NCI-H2171 treated with DMSO at 0.1 percent for 48 hours (cell line): ENCODE measurements at regions not wholly inside any gene's neighbourhood (a gene's known extent, or its start where the extent isn't known, plus 50 kb on each side); places are given as distances from the start of the nearest gene placed in this dataset.
"Not testable (repeated sequence)": the region's sequence is repeated elsewhere in the genome, so short reads cannot be mapped to it uniquely, and the experiment has no call there.

Experiments
- DNase-seq: peaks from one replicate; lab custom pipeline; 2025; lab: John Stamatoyannopoulos, UW

- DNase-seq = no peak
These were observed 1537.7 kb upstream of the GOT2 start for GRCh38 chr16:60271781-60272180.

DNA sequence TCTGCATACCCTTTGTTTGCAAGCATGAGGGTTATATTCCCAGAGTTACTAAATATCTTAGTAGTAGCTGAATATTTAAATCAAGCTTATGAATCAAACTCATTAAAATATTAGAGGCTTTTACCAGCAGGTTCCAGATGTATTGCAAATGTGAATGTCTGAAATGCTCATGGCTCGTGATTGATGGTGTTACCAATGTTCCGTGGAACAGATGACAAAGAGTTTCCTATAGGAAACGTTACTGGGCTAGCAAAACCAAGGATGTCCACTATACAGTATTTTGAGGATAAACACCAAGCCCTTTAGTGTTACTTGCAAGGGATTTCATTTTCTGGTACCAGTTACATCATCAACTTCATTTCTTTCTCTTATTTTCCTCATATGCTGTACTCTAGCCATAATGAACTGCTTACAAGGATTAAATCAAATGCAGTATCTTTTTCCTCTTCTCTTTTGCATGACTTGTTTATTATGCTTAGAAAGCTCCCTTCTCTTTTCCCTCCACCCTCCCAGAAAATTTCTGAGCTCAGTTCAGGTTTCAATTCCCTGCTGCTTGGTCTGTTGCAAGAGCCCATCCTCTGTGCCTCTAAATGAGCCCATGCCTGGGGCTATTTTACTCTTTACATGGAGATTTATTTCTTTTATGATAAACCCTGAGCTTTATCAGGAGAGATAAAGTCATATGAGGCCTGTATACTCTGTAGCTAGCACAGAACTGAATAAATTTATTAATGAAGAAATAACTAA is 1537.1 kb upstream of the GOT2 start:
- no peak for DNase-seq

DNA sequence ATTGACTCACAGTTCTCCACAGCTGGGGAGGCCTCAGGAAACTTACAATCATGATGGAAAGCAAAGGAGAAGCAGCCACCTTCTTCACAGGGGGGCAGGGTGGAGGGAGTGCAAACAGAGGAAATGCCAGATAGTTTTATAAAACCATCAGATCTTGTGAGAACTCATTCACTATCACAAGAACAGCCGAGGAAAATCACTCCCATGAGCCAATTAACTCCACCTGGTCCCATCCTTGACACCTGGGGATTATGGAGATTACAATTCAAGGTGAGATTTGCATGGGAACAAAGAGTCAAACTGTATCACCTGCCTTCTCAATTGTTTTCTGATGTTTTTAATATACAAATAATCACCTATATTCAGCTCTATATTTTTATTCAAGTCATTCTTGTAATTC is 1527.3 kb upstream of the GOT2 start:
- DNase-seq = no peak

DNA sequence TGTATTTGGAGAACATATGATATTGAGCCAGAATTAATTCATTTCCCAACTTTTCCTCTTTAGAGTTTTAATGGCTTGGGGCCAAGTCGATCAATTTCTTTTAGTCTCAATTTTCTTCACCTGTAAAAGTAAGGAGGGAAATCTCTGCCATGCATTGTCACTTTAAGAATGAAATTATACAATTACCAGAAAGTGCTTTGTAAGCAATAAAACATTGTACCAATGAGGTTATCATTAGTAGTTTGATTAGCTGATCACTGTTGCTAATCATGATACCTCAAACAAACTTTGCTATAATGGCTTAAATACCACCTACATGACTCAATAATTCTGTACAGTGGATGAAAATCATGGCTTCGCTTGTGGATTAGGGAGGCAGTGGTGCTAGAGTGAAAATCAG is 1525.8 kb upstream of the GOT2 start:
- DNase-seq = no peak

DNA sequence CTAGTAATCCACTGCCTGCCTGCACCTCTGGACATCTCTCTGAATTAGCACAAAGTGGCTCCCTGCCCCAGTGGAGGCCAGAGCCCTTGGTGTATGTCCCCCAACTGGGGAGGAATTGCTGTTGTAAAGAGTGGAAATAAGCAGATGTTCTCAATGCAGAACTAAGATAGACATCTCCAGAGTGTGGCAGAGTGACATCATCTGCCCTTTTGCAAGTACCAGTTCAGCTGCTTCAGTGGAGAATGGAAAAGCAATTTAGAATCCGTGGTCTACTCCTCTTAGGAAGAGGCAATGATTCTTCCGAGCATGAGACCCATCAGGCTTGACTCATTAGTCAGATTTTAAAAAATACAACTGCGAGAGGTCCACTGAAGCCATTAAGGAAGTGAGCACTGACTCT is 1512.0 kb upstream of the GOT2 start:
- DNase-seq = no peak

GRCh38 chr16:60241671-60242070 is 1507.6 kb upstream of the GOT2 start:
- DNase-seq = no peak

- DNase-seq = no peak
These were observed 1496.5 kb upstream of the GOT2 start for GRCh38 chr16:60230666-60231065.

GRCh38 chr16:60225541-60225940 is 1491.4 kb upstream of the GOT2 start:
- DNase-seq = no peak

GRCh38 chr16:60217787-60218186 is 1483.7 kb upstream of the GOT2 start:
- DNase-seq = no peak

DNA sequence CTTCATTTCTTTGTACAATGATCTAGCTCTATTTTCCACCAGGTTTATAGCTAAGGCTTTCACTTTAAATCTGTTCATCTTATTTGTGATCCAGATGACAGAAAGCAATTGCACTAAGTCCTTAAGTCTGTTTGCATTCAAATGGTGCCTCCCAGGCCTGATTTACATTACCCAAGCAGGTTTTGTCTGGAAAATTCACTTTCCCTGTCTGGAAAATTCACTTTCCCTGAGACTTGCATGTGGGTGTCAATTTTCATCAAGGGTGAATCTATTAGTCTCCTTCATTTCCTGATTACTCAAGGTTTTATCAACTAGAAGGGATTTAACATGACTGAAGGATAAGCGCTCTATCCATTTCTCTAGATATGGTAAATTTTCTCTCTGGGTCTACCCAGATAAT is 1480.2 kb upstream of the GOT2 start:
- DNase-seq = no peak

DNA sequence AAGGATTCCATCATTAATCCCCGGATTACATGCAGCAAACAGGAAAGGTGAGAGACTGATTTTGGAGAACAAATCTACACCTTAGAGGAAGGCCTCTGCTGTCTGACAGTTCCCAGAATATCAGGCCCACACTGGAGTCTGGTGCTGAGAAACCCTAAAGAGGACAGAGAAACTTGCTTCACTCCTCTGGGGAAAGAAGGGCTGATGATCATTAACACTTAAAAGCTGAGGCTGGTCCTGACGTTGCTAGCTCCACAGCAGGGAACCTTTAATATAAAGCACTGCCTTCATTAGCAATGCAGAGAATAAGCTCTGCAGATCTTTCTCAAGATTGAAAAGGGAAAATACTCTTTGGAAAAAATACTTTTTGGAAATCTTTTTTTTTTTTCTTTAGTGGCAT is 1472.4 kb upstream of the GOT2 start:
- DNase-seq = no peak

GRCh38 chr16:60204181-60204580 is 1470.1 kb upstream of the GOT2 start:
- no peak for DNase-seq

GRCh38 chr16:60203525-60204124 is 1469.5 kb upstream of the GOT2 start:
- DNase-seq = peak; percentile 3

DNA sequence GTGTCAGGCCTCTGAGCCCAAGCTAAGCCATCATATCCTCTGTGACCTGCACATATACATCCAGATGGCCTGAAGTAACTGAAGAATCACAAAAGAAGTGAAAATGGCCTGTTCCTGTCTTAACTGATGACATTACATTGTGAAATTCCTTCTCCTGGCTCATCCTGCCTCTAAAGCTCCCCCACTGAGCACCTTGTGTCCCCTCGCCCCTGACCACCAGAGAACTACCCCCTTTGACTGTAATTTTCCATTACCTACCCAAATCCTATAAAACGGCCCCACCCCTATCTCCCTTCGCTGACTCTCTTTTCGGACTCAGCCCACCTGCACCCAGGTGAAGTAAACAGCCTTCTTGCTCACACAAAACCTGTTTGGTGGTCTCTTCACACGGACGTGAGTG is 1466.6 kb upstream of the GOT2 start:
- DNase-seq = not testable (repeated sequence)

- no peak for DNase-seq
These were observed 1466.0 kb upstream of the GOT2 start for GRCh38 chr16:60200161-60200560.

GRCh38 chr16:60199150-60199549 is 1465.0 kb upstream of the GOT2 start:
- DNase-seq = no peak

- DNase-seq = no peak
These were observed 1447.4 kb upstream of the GOT2 start for GRCh38 chr16:60181536-60181935.

- no peak for DNase-seq
These were observed 1446.5 kb upstream of the GOT2 start for GRCh38 chr16:60180609-60181008.

GRCh38 chr16:60170196-60170595 is 1436.1 kb upstream of the GOT2 start:
- DNase-seq = no peak

- DNase-seq = no peak
These were observed 1432.0 kb upstream of the GOT2 start for GRCh38 chr16:60166111-60166510.

GRCh38 chr16:60151987-60152386 is 1417.9 kb upstream of the GOT2 start:
- no peak for DNase-seq

GRCh38 chr16:60150907-60151306 is 1416.8 kb upstream of the GOT2 start:
- DNase-seq = no peak

DNA sequence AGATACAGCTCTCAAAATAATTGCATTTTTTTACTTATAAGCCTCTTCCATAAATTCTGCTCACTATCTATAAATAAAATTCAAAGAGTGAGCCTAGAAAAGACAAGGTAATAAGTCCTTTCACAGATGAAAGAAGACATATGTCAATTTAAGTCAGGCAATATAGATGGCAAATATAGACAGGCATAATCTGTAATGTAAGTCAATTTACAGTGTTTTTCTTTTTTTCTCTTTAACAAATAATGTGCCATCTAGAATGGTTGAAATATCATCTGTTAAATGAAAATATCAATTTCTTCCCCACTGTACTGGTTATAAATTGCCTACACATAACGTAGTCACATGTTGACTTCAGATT is 1409.2 kb upstream of the GOT2 start:
- DNase-seq = no peak
